GM12875 (cell line): ENCODE measurements at regions not wholly inside any gene's neighbourhood (a gene's known extent, or its start where the extent isn't known, plus 50 kb on each side); places are given as distances from the start of the nearest gene placed in this dataset.

Experiments
- H3K4me3 ChIP-seq: one replicate; pipeline ENCODE4 v1.5.1; 2011; ENCODE audit warnings: low read depth, low read length, control low read depth
- CTCF ChIP-seq: IDR thresholded peaks from 2 replicates; pipeline ENCODE4 v1.5.1; 2011; ENCODE audit warnings: low read depth, mild to moderate bottlenecking, control low read depth, inconsistent platforms, low read length, moderate library complexity, borderline replicate concordance; ENCODE audit not compliant: insufficient read depth

GRCh38 chr3:124510290-124510689, 220.0 kb upstream of the UMPS start:
- no peak overlapping the region for H3K4me3 ChIP-seq
- TF ChIP-seq CTCF: no peak

- no peak overlapping the region for H3K4me3 ChIP-seq
- TF ChIP-seq CTCF: no peak
Measured at GRCh38 chr3:124512881-124513609, 217.2 kb upstream of the UMPS start.

GRCh38 chr3:124513610-124513997, 216.6 kb upstream of the UMPS start:
- H3K4me3 ChIP-seq: no peak overlapping the region
- no peak for TF ChIP-seq CTCF

- TF ChIP-seq CTCF: no peak
Measured at GRCh38 chr3:124514683-124515082, 215.6 kb upstream of the UMPS start.

GRCh38 chr3:124516333-124516732, 213.9 kb upstream of the UMPS start:
- no peak overlapping the region for H3K4me3 ChIP-seq
- TF ChIP-seq CTCF: no peak

More at GRCh38 chr3:124514683-124515082, 215.6 kb upstream of the UMPS start:
- H3K4me3 ChIP-seq: no peak overlapping the region

GRCh38 chr3:124517306-124517705, 212.9 kb upstream of the UMPS start:
- no peak overlapping the region for H3K4me3 ChIP-seq
- no peak for TF ChIP-seq CTCF

- no peak overlapping the region for H3K4me3 ChIP-seq
- TF ChIP-seq CTCF: no peak
Measured at GRCh38 chr3:124518350-124518749, 211.9 kb upstream of the UMPS start.
